Stimulated activated CD4-positive, alpha-beta T cell treated with anti-CD3 and anti-CD28 coated beads, TNF-alpha, amount 100 ng/mL, for 48 hours (primary cell): ENCODE measurements at regions not wholly inside any gene's neighbourhood (a gene's known extent, or its start where the extent isn't known, plus 50 kb on each side); places are given as distances from the start of the nearest gene placed in this dataset.
"Not testable (repeated sequence)": the region's sequence is repeated elsewhere in the genome, so short reads cannot be mapped to it uniquely, and the experiment has no call there.

Experiments used
- DNase-seq, 3 donors: peaks; one replicate each; pipeline ENCODE4 v3.0.0-alpha.2; 2020; ENCODE audit warnings: low read depth in 3 of 3

- no peak for DNase-seq
Measured at GRCh38 chr6:15956205-15957106, 172.4 kb upstream of the MYLIP start.

- DNase-seq = no peak
Measured at GRCh38 chr6:15955484-15955883, 173.4 kb upstream of the MYLIP start.

GRCh38 chr6:15953152-15953880 lies 175.6 kb upstream of the MYLIP start:
- DNase-seq = no peak

GRCh38 chr6:15952231-15953151 lies 176.4 kb upstream of the MYLIP start:
- no peak for DNase-seq

GRCh38 chr6:15950962-15951569 lies 177.8 kb upstream of the MYLIP start:
- no peak for DNase-seq

- no peak for DNase-seq
Measured at GRCh38 chr6:15949982-15950381, 178.9 kb upstream of the MYLIP start.

GRCh38 chr6:15948930-15949900 lies 179.7 kb upstream of the MYLIP start:
- DNase-seq = no peak

- no peak for DNase-seq
Measured at GRCh38 chr6:15947923-15948322, 181.0 kb upstream of the MYLIP start.

GRCh38 chr6:15947436-15947835 lies 181.4 kb upstream of the MYLIP start:
- DNase-seq = no peak

GRCh38 chr6:15946701-15947385 lies 182.0 kb upstream of the MYLIP start:
- no peak for DNase-seq

GRCh38 chr6:15945593-15946159 lies 183.2 kb upstream of the MYLIP start:
- no peak for DNase-seq

GRCh38 chr6:15943423-15943822 lies 185.5 kb upstream of the MYLIP start:
- DNase-seq = no peak

GRCh38 chr6:15941168-15941567 lies 187.7 kb upstream of the MYLIP start:
- DNase-seq = no peak

- no peak for DNase-seq
Measured at GRCh38 chr6:15938107-15938506, 190.8 kb upstream of the MYLIP start.

- DNase-seq = no peak
Measured at GRCh38 chr6:15937602-15938001, 191.3 kb upstream of the MYLIP start.

- no peak for DNase-seq
Measured at GRCh38 chr6:15936503-15936902, 192.4 kb upstream of the MYLIP start.

- DNase-seq = no peak
Measured at GRCh38 chr6:15935661-15936060, 193.2 kb upstream of the MYLIP start.

- DNase-seq = not testable (repeated sequence)
Measured at GRCh38 chr6:15931697-15932096, 197.2 kb upstream of the MYLIP start.

GRCh38 chr6:15930207-15930606 lies 198.7 kb upstream of the MYLIP start:
- no peak for DNase-seq
